Suppressor macrophage treated with lipopolysaccharide for 4 hours (primary cell): ENCODE measurements at regions not wholly inside any gene's neighbourhood (a gene's known extent, or its start where the extent isn't known, plus 50 kb on each side); places are given as distances from the start of the nearest gene placed in this dataset.

Experiments used
- DNase-seq: peaks from one replicate; pipeline ENCODE4 v3.0.0-alpha.2; 2020

GRCh38 chr6:1257778-1258177 is 54.1 kb upstream of the FOXQ1 start:
- no peak for DNase-seq

DNA sequence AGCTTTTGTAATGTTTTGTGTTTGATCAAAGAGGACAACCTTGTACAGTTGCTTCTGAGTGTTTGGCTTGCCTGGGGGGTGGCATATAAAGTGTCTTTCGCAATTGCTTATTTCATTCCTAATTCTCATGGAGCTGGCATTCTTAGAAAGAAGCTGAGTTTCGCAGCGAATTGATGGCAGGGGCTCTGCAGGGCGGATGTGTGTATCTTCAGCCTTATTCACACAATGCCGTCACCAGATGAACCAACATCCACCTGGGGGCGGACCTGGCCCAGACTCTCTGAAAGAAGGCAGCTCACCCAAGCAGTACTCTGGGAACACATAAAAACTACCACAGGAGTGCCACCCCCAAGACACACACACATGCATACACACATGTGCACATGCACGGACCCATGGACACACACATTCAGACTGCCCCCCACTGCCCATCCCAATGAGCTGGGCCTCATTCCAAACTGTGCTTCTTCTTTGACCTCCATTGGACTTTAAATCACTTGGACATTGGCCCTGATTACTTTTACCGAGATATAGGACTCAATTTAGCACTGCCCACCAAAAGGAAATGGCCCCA is 55.4 kb upstream of the FOXQ1 start:
- no peak for DNase-seq

- no peak for DNase-seq
Measured at GRCh38 chr6:1255636-1256365, 56.1 kb upstream of the FOXQ1 start.

DNA sequence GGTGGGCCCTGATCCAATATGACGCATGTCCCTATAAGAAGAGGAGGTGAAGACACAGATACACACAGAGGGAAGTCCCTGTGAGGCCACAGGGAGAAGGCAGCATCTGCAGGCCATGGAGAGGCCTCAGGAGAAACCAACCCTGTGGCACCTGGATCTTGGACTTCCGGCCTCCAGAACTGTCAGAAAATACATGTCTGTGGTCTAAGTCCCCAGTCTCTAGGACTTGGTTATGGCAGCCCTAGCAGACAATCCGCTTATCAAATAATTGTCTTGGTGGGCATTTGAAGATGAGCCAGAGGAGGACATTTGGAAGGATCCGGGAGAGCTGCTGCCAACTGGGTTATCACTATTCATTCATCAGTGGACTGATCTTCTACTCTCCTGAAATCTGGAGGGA is 57.6 kb upstream of the FOXQ1 start:
- DNase-seq: no peak

- DNase-seq: no peak
Measured at GRCh38 chr6:1253816-1254215, 58.1 kb upstream of the FOXQ1 start.

DNA sequence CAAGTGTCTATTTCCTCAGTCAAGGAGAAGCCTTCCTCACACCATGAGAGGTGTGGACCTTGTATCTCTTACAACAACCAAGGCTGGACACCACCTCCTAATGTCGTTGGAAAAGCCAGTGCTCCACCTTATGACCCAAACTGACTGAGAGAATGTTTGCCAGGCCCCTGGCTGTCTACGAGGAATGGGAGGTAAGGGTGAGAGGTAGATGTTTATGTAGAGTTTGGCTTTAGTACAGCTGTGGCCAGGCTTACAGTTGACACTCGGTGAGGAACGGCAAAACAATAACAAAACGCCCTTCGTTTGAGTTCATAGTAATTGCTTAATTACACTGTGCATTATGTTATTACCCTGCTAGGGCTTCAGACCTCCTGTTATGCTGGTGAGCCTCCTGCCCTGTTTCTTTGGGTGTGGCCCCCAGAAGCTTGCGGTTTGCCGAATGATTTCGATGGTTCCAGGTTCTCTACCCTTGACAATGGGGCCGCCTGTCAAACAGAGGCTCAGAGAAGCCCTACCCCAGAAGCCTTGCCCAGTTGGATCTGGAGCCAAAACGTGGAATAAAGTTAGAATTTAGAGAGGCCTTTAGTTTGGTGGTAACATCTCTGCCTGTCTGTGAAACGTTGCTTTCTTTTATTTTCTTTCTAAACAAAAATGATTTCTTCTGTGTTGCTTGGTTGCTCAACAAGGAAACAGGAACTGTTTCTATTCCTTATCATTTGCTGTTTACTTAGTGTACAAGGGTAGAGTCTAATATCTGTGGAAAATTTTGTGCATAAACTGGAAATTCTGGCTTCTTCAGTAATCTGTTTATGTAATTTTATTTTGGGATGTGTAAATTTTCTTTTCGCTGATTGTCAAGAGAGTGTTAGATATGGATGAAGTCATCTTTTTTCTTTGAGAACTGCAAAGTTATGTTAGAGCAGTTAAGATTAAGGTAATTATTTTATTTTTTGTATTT is 60.4 kb upstream of the FOXQ1 start:
- DNase-seq: no peak

- DNase-seq: no peak
Measured at GRCh38 chr6:1250489-1251197, 61.3 kb upstream of the FOXQ1 start.

- no peak for DNase-seq
Measured at GRCh38 chr6:1247894-1248293, 64.0 kb upstream of the FOXQ1 start.

- DNase-seq: no peak
Measured at GRCh38 chr6:1247056-1247455, 64.8 kb upstream of the FOXQ1 start.

DNA sequence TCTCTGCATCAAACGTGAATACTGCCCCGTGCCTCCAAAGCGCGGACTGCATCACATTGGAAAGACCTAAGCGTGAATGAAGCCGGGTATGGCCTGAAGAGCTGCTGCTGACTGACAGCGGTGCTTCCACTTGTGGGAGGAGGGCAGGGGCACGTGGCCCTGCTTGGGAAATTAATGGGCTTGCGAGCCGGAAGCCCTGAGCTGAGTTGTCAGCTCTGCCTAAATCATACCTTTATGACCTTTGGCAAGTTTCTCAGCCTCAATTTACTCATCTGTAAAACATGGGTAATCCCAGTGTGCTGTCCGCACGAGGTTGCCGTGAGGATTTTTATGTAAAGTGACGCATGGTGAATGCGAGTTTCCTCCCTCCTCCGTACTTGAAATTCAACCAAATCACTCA is 67.0 kb upstream of the FOXQ1 start:
- no peak for DNase-seq

GRCh38 chr6:1244278-1244677 is 67.6 kb upstream of the FOXQ1 start:
- DNase-seq: no peak

- no peak for DNase-seq
Measured at GRCh38 chr6:1242446-1242845, 69.5 kb upstream of the FOXQ1 start.

- DNase-seq: no peak
Measured at GRCh38 chr6:1242021-1242420, 69.9 kb upstream of the FOXQ1 start.

DNA sequence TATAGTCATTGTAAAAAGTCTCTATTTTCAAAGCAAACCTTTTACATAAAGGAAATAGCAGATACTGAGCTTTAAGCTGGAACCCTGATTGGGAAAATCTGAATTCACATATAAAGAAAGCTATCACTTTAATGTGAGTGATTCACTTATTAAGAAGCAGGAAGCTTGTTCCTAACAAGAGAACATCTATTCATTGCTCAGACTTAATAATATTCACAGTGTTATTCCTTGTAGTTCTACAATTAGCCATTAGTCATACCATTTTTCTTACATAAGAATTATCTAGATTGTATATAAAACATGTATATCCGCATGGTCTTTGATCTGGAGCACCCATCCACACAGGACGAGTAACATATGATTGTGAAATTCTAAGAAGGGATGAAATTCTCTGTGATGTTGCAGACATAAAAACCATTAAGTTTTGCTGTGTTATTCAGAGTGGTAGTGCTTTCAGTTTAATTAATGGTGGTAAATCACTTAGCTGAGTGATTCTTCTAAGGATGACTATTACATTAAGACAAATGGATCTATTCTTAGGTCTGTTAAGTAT is 71.1 kb upstream of the FOXQ1 start:
- no peak for DNase-seq

GRCh38 chr6:1239805-1240204 is 72.1 kb upstream of the FOXQ1 start:
- no peak for DNase-seq

GRCh38 chr6:1238040-1238439 is 73.9 kb upstream of the FOXQ1 start:
- DNase-seq: no peak

GRCh38 chr6:1237636-1238035 is 74.3 kb upstream of the FOXQ1 start:
- no peak for DNase-seq

- no peak for DNase-seq
Measured at GRCh38 chr6:1235825-1236224, 76.1 kb upstream of the FOXQ1 start.

- no peak for DNase-seq
Measured at GRCh38 chr6:1233924-1234323, 78.0 kb upstream of the FOXQ1 start.

- no peak for DNase-seq
Measured at GRCh38 chr6:1232578-1232977, 79.3 kb upstream of the FOXQ1 start.

GRCh38 chr6:1231941-1232340 is 80.0 kb upstream of the FOXQ1 start:
- no peak for DNase-seq

DNA sequence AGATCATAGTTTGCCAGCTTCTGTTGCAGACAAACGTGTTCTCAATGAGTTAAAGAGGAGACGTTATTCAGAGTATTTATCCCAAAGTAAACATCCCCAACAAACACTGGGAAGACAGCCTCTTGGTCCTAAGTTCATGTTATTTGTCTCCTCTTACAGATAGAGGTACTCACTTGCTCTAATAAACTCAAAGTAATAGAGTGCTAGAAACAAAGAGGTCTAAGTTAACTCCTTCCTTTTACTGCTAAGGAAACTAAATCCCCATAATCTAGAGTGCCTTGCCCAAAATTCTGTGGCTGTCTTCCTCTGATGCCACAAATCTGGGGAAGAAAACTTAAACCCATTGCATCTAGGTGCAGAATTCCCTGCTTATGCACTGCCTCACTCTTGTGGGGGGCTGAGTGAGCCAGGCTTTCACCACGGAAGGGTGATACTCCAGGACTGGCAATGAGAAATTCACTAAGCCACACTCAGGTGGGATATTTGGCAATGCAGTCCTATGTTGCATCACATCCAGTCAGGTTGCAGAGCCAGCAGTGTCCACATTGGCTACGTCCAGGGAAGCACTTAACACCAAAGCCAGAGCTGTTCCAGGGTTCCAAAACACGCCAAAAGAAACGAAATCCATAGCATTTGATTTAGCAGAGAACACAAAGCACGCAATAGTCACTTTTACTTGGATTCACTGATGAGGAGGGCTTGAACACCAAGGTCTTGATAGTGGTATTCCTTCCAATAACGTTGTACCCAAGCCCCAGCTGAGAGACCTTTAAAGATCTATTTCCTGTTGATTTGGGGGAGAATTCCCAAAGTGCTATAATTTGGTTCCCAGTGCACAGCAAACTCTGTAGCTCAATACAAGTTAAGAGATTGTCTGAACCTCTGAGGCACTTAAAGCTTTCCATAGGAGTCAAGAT is 81.0 kb upstream of the FOXQ1 start:
- DNase-seq: no peak
